Stimulated activated CD8-positive, alpha-beta memory T cell treated with anti-CD3 and anti-CD28 coated beads, Interleukin-15, amount 100 ng/mL, for 4 hours (primary cell): ENCODE measurements at regions not wholly inside any gene's neighbourhood (a gene's known extent, or its start where the extent isn't known, plus 50 kb on each side); places are given as distances from the start of the nearest gene placed in this dataset.

ENCODE experiments used
- DNase-seq, 2 donors: peaks; one replicate each; pipeline ENCODE4 v3.0.0-alpha.2; 2020; ENCODE audit warnings: low read depth in 2 of 2

- DNase-seq, result no peak
These were observed 220.0 kb upstream of the FOXQ1 start for GRCh38 chr6:1091900-1092299.

GRCh38 chr6:1089859-1090258 lies 222.0 kb upstream of the FOXQ1 start:
- DNase-seq, result no peak

GRCh38 chr6:1088492-1089001 lies 223.4 kb upstream of the FOXQ1 start:
- no peak for DNase-seq

DNA sequence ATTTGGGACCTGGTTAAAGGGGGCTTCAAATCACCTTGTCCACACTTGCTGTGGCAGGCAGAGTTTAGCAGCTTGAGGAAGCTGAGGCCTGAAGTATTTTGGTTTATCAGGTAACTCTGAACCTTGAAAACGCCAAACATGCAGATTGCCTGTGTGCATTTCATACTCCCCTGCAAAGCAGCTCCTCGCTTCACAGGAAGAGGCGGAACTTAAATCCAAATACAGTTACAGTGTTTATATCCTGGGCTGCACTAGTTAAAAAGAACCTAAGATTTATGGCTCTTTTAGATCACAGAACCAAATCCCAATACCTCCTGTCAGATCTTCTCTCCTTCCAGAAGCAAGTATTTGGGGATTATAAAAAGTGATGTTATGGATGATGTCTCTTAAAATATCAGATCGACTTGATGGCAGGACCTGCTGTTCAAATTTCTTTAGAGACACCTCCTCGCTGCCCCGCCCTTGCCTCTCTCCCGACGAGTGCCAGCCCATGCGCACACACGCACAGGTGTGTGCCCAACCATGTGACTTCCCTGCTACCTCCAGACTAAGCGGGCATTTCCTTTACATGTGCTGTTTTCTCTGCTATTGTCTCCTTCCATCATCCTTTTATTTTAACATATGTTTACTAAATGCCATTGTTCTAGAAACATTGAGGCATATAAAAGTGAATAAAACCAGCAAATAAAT lies 224.6 kb upstream of the FOXQ1 start:
- no peak for DNase-seq

DNA sequence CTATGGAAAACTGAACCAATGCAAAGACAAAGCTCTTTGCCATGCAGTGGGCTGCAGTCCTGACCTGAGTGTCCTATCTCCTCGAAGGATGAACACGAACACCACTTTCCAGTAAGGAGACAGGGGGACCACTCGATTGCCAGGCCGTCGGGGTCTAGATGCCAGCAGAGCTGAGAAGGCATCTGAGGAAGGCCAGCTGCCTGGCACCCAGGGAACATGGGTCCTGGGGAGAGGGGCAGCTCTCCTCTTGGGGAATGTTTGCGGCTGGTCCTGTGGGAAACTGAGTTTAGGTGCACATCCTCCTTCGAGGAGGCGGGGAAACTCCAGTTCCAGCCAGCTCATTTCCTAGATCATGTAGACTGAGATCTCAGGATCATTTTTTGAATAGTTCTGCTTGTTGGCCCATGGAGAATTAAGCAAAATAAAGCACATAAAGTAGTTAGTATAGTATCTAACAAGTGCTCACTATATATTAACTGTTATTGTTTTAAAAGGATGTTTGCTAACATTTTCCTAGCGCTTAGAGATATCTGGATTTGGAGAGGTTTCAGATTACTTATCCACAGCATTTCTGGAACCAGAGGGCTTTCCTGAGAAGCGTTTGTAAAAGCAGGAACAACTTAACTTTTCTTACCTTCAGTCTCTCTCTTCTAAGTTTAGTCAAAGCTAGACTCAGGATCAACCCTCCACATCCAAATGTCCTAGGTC lies 225.3 kb upstream of the FOXQ1 start:
- no peak for DNase-seq

GRCh38 chr6:1082285-1082935 lies 229.5 kb upstream of the FOXQ1 start:
- DNase-seq, result no peak

DNA sequence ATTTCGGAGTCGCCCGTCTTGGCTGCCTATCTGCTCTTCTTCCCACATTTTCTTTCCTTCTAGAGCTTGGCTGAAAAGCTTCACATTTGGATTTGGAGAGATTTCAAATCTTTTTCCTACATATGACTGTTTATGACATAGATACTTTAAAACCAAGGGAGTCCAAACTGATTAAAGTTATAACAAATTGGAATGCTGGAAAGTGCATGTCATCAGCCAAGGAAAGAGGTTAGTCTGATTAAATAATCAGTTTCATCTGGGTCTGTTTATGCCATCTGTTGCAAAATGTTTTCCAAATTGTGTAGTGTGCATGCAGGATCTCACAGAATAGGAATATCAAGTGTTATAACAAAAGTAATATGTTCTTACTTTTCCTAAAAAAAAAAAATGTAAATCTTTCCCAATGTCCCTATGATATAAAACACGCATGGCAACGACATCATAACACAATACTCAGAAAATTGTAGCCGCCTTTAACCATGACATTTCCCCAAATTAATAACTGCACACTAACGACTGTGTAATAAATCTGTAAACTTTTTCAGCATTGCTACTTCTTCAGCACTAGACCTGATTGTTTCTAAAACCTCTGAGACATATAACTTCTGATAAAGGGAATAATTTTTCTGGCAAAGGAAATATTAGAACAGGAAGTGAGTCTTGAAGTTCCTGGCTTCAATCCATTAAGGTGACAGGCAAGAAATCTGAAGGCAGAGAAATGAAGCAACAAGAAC lies 230.2 kb upstream of the FOXQ1 start:
- DNase-seq, result no peak

DNA sequence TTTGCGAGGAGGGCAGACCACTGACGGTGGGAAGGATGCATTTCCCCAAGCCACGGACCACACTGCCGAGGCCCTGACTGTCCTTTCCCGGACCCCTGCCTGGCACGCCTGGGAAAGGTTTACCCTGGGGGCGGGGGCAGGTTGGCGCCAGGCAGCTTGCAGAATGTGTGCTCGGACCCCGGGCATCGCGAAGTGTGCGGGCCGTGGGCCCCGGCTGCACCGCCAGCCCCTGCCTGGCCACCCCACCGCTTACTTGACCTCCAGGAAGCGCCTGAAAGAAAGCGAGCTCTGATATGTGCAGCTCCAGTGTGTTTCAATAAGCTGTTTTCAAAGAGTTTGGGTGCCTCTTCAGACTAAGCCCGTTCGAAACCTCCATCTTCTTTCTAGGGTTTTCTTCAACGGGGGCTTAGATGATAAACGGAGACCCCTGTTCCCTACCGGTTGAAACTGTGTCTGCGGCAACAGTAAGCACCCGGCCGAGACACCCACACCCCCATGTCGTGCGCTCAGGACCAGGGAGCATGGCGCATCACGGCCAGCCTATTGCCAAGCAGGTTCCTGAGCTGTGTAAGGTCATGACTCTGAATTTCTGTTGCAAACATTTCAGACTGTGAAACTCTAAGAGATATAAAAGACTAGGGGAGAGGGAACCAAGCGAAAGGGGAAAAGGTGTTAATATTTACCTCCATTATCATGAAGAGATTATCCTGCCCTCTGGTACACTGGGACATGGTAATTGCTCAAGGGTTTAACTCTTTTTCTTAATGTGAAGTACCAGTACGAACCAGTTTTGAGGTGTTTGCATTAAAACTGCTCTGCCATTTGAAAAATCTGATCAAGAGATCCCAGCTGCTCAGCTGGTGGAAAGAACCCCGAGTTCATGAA lies 231.2 kb upstream of the FOXQ1 start:
- no peak for DNase-seq

DNA sequence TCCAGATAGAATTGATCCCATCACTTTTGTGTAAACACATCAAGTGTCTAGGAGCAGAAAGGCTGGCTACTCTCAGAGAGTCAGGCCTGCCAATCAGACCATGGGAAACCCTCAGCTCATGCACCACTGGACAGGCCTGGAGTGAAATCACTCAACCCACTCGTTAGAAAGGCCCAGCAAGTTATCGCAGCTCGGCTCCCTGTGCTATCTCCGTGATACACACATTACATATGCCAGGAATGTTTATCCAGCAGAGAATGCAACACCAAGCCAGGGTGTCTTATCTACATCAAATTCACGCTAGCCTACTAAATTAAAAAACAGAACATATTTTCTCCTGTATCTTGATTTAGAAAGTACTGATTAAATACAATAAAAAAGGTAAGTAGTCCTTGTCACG lies 232.4 kb upstream of the FOXQ1 start:
- DNase-seq, result no peak

DNA sequence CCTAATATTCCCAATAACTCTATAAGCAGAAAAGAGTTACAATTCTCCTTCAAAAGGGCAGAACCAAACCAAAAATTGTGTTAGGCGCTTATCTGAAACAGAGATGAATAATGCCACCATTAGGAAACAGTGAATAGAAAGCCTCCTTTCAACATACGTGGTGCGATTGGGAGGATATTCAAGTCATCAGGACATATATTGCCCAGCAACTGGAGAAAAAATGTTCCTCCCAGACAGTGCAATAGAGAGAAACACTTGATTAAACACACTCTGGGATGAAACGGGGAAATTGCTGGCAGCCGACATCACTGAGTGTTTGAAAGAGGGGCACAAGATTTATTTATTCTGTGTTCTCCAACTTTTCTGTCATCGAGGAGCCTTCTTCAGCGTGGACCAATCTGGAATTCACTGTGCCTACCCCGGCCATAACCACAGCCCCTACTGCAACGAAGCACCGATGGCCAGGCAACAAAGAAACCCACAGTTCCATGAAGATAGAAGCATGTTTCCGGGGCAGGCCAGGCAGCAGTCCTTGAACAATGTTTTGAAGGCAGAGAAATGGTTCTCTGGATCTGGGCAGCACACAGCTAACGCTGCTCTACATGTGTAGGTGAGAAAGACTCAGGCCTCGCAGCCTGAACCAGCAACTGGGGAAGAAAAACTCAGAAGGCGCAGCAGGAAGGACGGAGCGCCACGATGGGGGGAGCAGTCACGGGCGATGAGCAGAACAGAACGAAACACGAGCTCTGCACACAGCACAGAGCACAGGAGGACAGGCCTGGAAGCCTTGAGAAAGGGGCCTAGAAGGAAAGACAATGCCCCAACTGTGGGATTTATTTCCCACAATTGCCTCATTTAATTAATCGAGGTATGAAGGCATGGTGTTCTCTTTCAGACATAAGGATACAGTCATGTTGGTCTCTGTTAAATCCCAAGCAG lies 234.2 kb upstream of the FOXQ1 start:
- DNase-seq, result no peak

GRCh38 chr6:1076531-1077459 lies 235.1 kb upstream of the FOXQ1 start:
- DNase-seq, result no peak

DNA sequence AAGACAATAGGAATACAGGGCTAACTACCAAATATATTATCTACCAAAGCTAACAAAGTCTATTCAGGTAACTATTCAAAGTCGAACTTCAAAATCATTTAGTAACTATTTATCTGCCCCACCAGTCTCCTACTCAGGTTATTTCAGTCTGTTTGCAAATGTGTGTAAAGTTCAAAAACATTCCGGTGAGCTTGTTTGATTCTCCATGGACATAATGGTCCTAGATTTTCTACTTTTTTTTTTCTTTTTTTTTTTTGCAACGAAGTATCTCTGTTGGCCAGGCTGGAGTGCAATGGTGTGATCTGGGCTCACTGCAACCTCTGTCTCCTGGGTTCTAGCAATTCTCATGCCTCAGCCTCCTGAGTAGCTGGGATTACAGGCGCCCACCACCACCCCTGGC lies 236.0 kb upstream of the FOXQ1 start:
- DNase-seq, result no peak

DNA sequence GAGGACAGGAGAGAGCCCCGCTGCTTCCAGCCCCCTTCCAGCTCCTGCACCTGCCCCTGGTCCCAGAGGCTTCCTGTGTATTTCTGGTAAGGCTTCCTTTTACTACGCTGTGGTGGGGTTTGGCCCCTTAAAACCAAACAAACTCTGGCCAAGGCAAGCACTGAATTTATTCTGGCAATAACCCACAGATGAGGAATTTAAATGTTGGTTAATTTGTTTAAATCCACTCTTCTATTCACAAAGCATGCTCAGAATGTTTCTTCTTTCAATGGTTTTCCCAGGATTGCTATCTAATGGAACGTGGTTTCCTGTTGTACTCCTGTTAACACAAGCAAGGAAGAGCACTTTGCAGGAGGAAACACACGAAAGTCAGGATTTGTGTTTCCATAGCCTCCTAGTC lies 236.5 kb upstream of the FOXQ1 start:
- DNase-seq, result no peak

DNA sequence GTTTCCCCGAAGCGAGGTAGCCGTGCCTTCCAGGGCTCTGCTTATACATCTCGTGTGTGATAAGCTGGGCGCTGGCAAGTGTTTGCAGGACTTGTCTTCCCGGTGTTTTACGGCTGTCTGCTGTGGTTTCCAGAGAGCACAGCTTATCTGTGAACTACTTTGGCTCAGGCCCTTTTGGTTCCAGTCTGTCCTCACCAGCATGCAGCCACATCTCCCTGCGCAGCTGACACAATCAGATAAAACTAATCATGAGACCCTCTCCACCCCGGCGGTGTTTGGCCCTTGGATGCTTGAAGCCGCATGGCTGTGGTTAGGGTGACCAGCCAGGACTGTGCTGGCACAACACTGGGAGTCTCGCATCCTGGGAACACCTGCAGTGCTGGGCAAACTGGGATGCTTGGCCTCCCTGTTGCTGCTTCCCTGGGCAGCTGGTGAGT lies 241.8 kb upstream of the FOXQ1 start:
- DNase-seq, result no peak

GRCh38 chr6:1068905-1069304 lies 243.0 kb upstream of the FOXQ1 start:
- DNase-seq, result no peak

DNA sequence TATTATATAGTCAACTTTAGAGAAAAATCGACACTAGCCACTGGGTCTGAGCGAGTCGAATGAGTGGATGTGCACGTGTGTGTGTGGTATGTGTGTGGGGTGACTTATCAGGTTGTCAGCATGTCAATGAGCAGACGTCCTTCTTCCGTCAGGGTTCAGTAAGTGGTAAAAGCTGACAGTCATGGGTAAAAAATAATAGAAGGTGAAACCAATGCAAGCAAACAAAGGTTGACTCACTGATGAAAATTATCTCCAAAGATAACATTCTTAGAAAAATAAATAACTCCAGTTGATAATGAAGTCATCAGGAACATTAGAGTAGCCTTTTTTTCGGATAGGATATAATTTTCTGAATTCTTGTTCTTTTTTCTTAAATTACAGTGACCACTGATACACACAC lies 243.8 kb upstream of the FOXQ1 start:
- no peak for DNase-seq

GRCh38 chr6:1067346-1067745 lies 244.6 kb upstream of the FOXQ1 start:
- DNase-seq, result no peak

GRCh38 chr6:1066449-1067090 lies 245.3 kb upstream of the FOXQ1 start:
- no peak for DNase-seq
